Activated T-cell treated with anti-CD3 and anti-CD28 coated beads, Interleukin-2, amount 50 U/mL, for 72 hours (primary cell): ENCODE measurements at regions not wholly inside any gene's neighbourhood (a gene's known extent, or its start where the extent isn't known, plus 50 kb on each side); places are given as distances from the start of the nearest gene placed in this dataset.
"Not testable (repeated sequence)": the region's sequence is repeated elsewhere in the genome, so short reads cannot be mapped to it uniquely, and the experiment has no call there.

ENCODE experiments used
- ATAC-seq, 2 donors: fragments of 150-1000 bp; cut with Tn5 transposase; replicated peaks in 1 of 2; 2 replicates each; pipeline ENCODE4 v1.10.0; 2021; ENCODE audit warnings: moderate library complexity in 2 of 2, mild to moderate bottlenecking in 1 of 2
- DNase-seq, 2 donors: peaks; one replicate each; pipeline ENCODE4 v3.0.0; 2021 to 2022; ENCODE audit warnings: mixed read lengths in 1 of 2
- H3K27ac Mint-ChIP-seq: one replicate; pipeline ENCODE4 v1.8.0; 2022; ENCODE audit warnings: mild to moderate bottlenecking, moderate library complexity, mixed read lengths
- H3K27me3 Mint-ChIP-seq: one replicate; pipeline ENCODE4 v1.8.0; 2022; ENCODE audit warnings: low read depth, mixed read lengths
- H3K36me3 Mint-ChIP-seq, 2 donors: one replicate each; pipeline ENCODE4 v1.8.0; 2022; ENCODE audit warnings: mixed read lengths in 2 of 2, mild to moderate bottlenecking in 1 of 2; ENCODE audit not compliant: insufficient read depth in 2 of 2
- H3K4me1 Mint-ChIP-seq: one replicate; pipeline ENCODE4 v1.8.0; 2022; ENCODE audit warnings: low read depth, mixed read lengths
- H3K4me3 Mint-ChIP-seq, 2 donors: one replicate each; pipeline ENCODE4 v1.8.0; 2022; ENCODE audit warnings: mild to moderate bottlenecking in 2 of 2, mixed read lengths in 2 of 2, moderate library complexity in 2 of 2
- H3K9me3 Mint-ChIP-seq, 2 donors: one replicate each; pipeline ENCODE4 v1.8.0; 2022; ENCODE audit warnings: mixed read lengths in 2 of 2

DNA sequence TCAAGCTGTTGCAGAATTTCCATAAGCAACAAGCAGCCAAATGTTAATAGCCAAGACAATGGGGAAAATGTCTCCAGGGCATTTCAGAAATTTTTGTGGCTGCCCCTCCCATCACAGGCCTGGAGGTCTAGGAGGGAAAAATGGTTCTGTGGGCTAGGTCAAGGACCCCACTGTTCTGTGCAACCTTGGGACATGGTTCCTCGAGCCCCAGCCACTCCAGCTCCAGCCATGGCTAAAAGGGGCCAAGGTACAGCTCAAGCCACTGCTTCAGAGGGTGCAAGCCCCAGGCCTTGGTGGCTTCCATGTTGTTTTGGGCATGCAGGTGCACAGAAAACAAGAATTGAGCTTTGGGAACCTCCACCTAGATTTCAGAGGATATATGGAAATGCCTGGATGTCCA, 122.1 kb upstream of the OTOS start:
- peaks cover 20% of the 10 kb centered on the region for H3K27me3 Mint-ChIP-seq

DNA sequence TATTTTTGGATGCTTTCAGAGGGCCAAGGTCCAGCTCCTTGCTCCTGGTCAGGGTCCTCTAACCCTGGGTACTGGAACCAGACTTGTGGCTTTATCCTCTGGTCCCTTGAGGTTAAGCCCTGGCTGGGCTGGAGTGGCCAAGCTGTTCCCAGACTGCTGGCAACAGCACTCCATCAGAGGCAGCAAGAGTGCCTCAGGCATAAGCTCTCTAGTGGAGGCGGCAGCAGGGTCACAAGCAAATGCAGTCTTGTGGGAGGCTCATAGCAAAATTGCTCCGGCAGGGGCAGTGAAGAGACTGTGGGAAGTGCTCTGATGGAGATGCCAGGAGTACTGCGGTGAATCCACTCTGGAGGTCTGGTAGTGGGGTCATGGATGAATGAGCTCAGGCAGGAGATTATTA, 128.9 kb upstream of the OTOS start:
- DNase-seq (no peak), ATAC-seq (no peak)
- H3K4me1 Mint-ChIP-seq: no peaks in the 10 kb centered on the region
- peaks cover 7 to 16% of the 10 kb centered on the region in 2 donors for H3K9me3 Mint-ChIP-seq
- H3K27me3 Mint-ChIP-seq: peaks cover 64% of the 10 kb centered on the region
- no peak overlapping the region for H3K4me3 Mint-ChIP-seq
- no peak overlapping the region for H3K27ac Mint-ChIP-seq
- H3K36me3 Mint-ChIP-seq: peaks cover 8% of the 10 kb centered on the region in 2 donors

More for the DNA sequence above, 122.1 kb upstream of the OTOS start:
- H3K4me1 Mint-ChIP-seq, H3K36me3 Mint-ChIP-seq, ATAC-seq, H3K4me3 Mint-ChIP-seq, H3K27ac Mint-ChIP-seq, DNase-seq: not testable (repeated sequence)
- H3K9me3 Mint-ChIP-seq: peaks cover 11 to 22% of the 10 kb centered on the region in 2 donors

DNA sequence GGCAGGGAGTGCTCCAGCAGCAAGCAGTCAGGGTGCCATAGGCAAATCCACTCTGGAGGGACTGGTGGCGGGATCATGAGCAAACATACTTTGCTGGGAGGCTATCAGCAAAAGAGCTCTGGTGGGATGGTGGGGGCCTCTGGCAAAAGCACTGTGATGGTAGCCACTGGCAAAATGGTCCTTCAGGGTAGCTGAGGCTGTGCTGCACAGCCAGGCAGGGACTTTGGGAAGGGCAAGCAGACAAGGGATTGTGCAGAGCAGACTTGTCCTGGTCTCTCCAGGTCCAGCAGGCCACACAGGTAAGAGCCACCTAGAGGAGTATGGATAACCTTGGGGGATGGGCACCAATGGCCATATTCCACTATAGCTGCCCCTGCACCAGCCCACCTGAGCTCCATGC, 129.4 kb upstream of the OTOS start:
- Mint-ChIP-seq H3K4me3 (no peak overlapping the region), H3K27ac (no peak overlapping the region), H3K9me3 (peaks cover 7 to 16% of the 10 kb centered on the region in 2 donors), H3K27me3 (peaks cover 69% of the 10 kb centered on the region), H3K36me3 (peaks cover 8% of the 10 kb centered on the region in 2 donors), H3K4me1 (no peaks in the 10 kb centered on the region)
- no peak for ATAC-seq
- DNase-seq: no peak

DNA sequence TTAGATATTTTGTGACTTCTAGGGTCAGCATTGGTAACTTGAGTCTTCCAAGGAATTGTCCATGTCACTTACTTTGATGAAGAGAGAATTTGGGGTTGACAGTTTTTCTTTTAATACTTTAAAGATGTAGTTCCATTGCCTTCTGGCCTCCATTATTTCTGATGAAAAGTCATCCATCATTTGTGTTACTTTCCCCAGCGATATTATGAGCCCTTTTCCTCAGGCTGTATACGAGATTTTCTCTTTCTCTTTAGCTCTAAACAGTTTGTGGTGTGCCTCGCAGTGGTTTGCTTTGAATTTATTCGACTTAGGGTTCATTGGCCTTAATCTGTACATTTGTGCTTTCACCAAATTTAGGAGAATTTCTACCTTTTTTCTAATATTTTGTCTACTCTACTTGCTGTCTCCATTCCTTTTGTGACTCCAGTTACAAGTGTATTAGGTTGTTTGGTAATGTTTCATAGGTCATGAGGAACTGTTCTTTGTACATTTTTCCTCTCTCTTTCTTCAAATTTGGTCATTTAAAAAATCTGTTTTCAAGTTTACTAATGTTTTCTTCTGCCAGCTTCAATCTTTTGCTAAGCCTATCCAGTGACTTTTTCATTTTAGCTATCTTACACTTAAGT, 131.4 kb upstream of the OTOS start:
- H3K36me3 Mint-ChIP-seq: peaks cover 8% of the 10 kb centered on the region in 2 donors
- H3K27ac Mint-ChIP-seq: no peak overlapping the region
- peaks cover 7 to 12% of the 10 kb centered on the region in 2 donors for H3K9me3 Mint-ChIP-seq
- ATAC-seq: no peak
- no peak for DNase-seq
- H3K27me3 Mint-ChIP-seq: peaks cover 76% of the 10 kb centered on the region
- H3K4me1 Mint-ChIP-seq: no peaks in the 10 kb centered on the region
- H3K4me3 Mint-ChIP-seq: no peak overlapping the region

DNA sequence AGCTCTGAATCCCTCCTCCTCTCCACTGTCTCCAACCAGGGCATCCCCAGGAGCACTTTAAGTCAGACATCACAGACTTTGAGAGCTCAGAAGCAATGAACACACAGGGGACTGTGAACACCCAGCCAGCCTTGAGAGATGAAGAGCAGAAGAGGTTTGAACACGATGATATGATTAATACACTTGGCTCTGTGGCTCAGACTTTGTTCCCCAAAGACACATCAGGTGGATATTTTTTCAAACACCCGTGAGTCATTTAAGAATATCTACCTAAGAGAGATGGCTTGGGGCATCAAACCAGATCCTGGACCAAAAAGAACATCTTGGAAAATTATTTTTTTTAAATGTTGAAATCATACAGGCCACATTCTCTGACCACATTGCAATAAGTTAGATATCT, 134.9 kb upstream of the OTOS start:
- DNase-seq (no peak), ATAC-seq (no peak)
- Mint-ChIP-seq H3K36me3 (peaks cover 6 to 8% of the 10 kb centered on the region in 2 donors), H3K4me3 (no peak overlapping the region), H3K27ac (no peak overlapping the region), H3K27me3 (peaks cover 71% of the 10 kb centered on the region), H3K4me1 (no peaks in the 10 kb centered on the region), H3K9me3 (peaks cover 8 to 10% of the 10 kb centered on the region in 2 donors)

DNA sequence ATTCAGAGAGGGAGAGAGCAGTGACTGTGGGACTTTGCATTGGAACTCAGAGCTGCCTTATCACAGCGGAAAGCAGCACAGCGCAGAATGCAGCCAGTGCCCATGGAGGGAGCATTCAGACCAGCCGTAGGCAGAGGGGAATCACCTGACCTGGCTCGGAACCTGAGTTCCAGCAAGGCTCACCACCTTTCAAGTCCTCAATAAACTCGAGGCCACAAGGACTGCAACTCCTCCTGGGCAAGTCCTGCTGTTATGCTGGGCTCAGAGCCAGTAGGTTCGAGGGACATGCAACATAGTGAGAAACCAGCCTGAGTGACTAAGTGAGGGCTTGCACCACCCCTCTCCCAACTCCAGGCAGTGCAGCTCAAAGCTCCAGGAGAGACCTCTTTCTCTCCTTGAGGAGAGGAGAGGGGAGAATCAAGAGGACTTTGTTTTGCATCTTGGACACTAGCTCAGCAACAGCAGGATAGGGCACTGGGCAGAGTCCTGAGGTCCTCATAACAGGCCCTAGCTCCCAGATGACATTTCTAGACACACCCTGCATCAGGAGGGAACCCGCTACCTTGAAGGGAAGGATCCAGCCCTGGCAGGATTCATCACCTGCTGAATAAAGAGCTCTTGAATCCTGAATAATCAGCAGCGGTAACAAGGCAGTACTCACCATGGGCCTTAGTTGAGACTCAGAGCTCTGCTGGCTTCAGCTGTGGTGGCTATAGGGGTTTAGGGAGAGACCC, 136.8 kb upstream of the OTOS start:
- no peak for DNase-seq
- Mint-ChIP-seq H3K9me3 (peaks cover 5 to 8% of the 10 kb centered on the region in 2 donors), H3K4me1 (no peaks in the 10 kb centered on the region), H3K27me3 (peaks cover 77% of the 10 kb centered on the region), H3K36me3 (peaks cover 3 to 6% of the 10 kb centered on the region in 2 donors), H3K4me3 (no peak overlapping the region), H3K27ac (no peak overlapping the region)
- ATAC-seq: no peak

DNA sequence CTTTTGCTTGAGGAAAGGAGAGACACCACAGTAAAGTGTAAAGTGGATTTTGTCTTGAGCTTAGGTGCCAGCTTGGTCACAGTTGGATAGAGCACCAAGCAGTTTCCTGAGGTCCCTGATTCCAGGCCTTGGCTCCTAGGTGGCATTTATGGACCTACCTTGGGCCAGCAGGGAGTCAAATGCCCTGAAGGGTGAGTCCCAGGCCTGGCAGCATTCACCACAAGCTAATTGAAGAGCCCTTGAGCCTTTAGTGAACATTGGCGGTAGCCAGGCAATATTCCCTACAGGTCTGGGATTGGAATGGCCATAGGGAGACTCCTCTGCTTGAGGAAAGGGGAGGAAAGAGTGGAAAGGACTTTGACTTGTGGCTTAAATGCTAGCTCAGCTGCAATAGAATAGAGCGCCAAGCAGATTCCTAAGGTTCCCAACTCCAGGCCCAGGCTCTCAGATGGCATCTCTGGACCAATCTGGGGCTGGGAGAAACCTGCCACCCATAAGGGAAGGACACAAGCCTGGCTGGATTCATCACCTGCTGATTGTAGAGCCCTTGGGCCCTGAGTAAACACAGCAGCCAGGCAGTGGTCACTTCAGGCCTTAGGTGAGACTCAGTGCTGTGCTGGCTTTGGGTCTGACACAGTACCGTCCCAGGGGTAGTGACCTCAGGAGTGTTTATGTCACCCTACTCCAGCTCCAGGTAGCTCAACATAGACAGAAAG, 137.5 kb upstream of the OTOS start:
- H3K4me1 Mint-ChIP-seq: no peaks in the 10 kb centered on the region
- peaks cover under 1 to 1% of the 10 kb centered on the region in 2 donors for H3K36me3 Mint-ChIP-seq
- no peak overlapping the region for H3K27ac Mint-ChIP-seq
- ATAC-seq (no peak), DNase-seq (no peak)
- H3K4me3 Mint-ChIP-seq: no peak overlapping the region
- peaks cover 72% of the 10 kb centered on the region for H3K27me3 Mint-ChIP-seq
- H3K9me3 Mint-ChIP-seq: peaks cover under 1 to 5% of the 10 kb centered on the region in 2 donors

DNA sequence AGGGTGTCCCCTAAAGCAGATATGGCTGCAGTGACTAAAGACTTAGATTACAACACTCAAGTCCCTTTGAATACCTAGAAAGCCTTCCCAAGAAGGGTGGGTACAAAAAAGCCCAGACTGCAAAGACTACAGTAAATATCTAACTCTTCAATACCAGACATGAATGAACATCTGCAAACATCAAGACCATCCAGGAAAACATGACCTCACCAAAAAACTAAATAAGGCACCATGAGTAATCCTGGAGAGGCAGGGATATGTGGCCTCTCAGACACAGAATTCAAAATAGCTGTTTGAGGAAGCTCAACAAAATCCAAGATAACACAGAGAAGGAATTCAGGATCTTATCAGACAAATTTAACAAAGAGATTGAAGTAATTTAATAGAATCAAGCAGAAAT, 138.2 kb upstream of the OTOS start:
- H3K36me3 Mint-ChIP-seq: peaks cover 0 to 1% of the 10 kb centered on the region in 2 donors
- no peaks in the 10 kb centered on the region for H3K4me1 Mint-ChIP-seq
- ATAC-seq (no peak), DNase-seq (no peak)
- H3K27ac Mint-ChIP-seq: no peak overlapping the region
- H3K9me3 Mint-ChIP-seq: peaks cover 0 to 1% of the 10 kb centered on the region in 2 donors
- H3K4me3 Mint-ChIP-seq: no peak overlapping the region
- peaks cover 72% of the 10 kb centered on the region for H3K27me3 Mint-ChIP-seq

DNA sequence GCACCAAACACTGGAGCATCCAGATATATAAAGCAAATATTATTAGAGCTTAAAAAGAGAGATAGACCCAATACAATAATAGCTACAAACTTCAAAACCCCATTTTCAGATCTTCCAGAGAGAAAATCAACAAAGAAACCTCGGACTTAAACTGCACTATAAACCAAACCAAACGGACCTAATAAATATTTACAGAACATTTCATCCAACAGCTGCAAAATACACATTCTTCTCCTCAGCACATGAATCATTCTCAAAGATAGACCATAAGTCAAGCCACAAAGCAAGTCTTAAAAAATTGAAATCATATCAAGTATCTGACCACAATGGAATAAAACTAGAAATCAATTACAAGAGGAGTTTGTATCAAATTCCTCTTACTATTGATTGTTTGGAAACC, 140.2 kb upstream of the OTOS start:
- DNase-seq (no peak), ATAC-seq (no peak)
- Mint-ChIP-seq H3K27me3 (peaks cover 60% of the 10 kb centered on the region), H3K27ac (no peak overlapping the region), H3K36me3 (peaks cover 0 to 1% of the 10 kb centered on the region in 2 donors), H3K4me3 (no peak overlapping the region), H3K4me1 (no peaks in the 10 kb centered on the region), H3K9me3 (peaks cover 0 to 1% of the 10 kb centered on the region in 2 donors)

DNA sequence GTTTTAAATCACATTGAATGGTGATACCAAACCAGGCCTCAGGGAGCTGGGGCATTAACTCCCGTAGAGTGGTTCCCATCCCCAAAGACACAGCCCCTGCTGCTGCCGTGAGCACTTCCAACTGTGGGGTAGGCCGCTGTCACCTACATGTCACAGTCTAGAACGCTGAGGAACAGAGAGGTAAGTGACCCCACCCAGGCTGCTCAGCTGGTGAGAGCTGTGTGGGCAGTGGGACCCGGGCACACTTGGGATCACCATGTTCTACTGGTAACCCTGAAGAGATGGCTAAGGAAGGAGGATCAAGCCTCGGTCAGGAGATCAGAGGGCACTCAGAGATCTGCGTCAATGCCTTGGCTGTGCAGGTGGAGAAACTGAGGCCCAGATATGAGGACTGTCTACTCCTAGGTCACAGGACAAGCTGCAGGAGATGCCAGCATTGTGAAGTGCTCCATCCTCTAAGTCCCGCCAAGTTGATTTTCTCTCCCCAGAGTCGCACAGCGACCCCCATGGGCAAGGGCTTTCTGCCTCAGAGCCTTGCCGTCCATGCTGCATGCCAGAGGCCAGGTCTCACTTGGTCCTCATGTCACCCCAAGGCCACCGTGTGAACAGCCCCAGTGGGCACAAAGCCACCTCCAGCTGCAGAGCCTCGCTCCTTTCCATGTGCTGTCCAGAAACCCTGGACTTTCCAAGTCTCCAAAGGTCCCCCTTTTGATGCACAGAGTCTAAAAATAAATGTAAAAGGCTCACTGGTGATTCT, 144.2 kb upstream of the OTOS start:
- Mint-ChIP-seq H3K36me3 (peaks cover 0 to 1% of the 10 kb centered on the region in 2 donors), H3K9me3 (no peaks in the 10 kb centered on the region), H3K4me1 (no peaks in the 10 kb centered on the region), H3K4me3 (no peak overlapping the region), H3K27ac (no peak overlapping the region), H3K27me3 (peaks cover 33% of the 10 kb centered on the region)
- no peak for DNase-seq
- ATAC-seq: no peak

DNA sequence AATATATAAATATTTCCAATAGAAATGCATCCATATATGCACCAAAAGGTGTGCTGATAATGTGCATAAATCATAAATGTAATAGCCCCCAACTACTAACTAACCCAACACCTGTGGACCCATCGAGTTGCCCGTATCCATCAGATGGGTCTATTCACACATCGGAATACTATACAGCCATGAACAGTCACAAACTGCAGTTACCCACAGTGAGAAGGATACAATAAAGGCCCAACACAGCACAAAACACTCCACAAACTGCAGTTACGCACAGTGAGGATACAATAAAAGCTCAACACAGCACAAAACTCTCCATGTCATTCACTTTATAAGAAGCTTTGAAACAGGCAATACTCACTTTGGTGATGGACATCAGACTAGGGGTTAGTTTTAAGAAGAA, 145.3 kb upstream of the OTOS start:
- ATAC-seq: no peak
- Mint-ChIP-seq H3K36me3 (peaks cover 0 to 1% of the 10 kb centered on the region in 2 donors), H3K4me3 (no peak overlapping the region), H3K27me3 (peaks cover 22% of the 10 kb centered on the region), H3K9me3 (no peaks in the 10 kb centered on the region), H3K4me1 (no peaks in the 10 kb centered on the region), H3K27ac (no peak overlapping the region)
- no peak for DNase-seq

DNA sequence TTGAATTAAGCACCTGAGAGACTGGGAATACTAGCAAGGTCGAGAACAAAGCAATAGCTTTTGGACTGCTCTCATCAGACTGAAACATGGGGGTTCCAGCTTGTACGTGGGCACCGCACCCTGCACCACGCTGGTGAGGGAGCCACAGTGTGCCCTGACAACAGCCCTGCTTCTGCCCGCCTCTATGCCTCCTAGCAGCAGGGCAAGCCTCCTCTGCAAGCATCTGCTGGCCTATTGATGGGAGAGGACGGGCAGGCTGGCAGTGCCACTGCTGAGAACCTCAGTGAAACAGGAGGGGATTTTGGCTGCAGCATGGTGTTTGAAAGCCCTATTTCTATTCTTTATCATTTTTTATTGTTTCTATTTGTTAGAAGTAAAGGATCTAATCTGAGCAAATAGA, 146.1 kb upstream of the OTOS start:
- H3K27ac Mint-ChIP-seq: no peak overlapping the region
- H3K9me3 Mint-ChIP-seq: no peaks in the 10 kb centered on the region
- no peak for DNase-seq
- no peaks in the 10 kb centered on the region for H3K4me1 Mint-ChIP-seq
- peaks cover 13% of the 10 kb centered on the region for H3K27me3 Mint-ChIP-seq
- no peak for ATAC-seq
- H3K4me3 Mint-ChIP-seq: no peak overlapping the region
- no peaks in the 10 kb centered on the region for H3K36me3 Mint-ChIP-seq

DNA sequence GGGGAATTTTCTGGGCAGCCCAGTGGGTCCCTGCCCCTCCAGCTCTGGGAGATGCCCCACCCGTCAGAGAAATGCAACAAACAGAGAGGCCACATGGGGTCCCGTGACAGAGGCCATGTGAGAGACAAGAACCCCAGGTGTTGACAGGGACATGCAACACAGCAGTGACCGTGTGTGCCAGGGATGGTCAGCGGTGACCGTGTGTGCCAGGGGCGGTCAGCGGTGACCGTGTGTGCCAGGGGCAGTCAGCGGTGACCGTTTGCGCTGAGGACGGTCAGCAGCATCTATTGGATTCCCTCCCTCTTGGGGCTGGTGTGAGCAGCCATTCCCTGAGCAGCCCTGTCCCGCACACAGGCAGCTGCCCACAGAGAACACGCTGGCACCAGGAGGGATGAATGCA, 146.6 kb upstream of the OTOS start:
- Mint-ChIP-seq H3K27me3 (peaks cover 12% of the 10 kb centered on the region), H3K4me3 (no peak overlapping the region), H3K9me3 (no peaks in the 10 kb centered on the region), H3K4me1 (no peaks in the 10 kb centered on the region), H3K36me3 (no peaks in the 10 kb centered on the region), H3K27ac (no peak overlapping the region)
- DNase-seq (no peak), ATAC-seq (no peak)
